Gastrocnemius medialis (tissue), 4 donors: ENCODE measurements at regions not wholly inside any gene's neighbourhood (a gene's known extent, or its start where the extent isn't known, plus 50 kb on each side); places are given as distances from the start of the nearest gene placed in this dataset.

Experiments
- ATAC-seq, 2 donors: fragments of 150-250 bp; one replicate each; pipeline ENCODE4 v1.9.1; 2016
- DNase-seq, 2 donors: peaks; one replicate each; pipeline ENCODE4 v3.0.0-alpha.2; 2019
- H3K27ac ChIP-seq, 4 donors: fragments of 200-600 bp; sonication (generic); 1 replicate in 1 of 4; 2 replicates in 3 of 4; pipeline ENCODE4 v1.5.1; 2016 to 2018; ENCODE audit warnings: mild to moderate bottlenecking in 2 of 4, moderate library complexity in 1 of 4
- H3K27me3 ChIP-seq, 3 donors: fragments of 200-600 bp; sonication (generic) in 2 of 3; 1 replicate in 1 of 3; 2 replicates in 2 of 3; pipeline versions ENCODE4 v1.5.1 to v1.6.0; 2016 to 2019; ENCODE audit warnings: mild to moderate bottlenecking in 1 of 3, moderate library complexity in 1 of 3
- H3K36me3 ChIP-seq, 2 donors: fragments of 200-600 bp; sonication (generic) in 1 of 2; one replicate each; pipeline ENCODE4 v1.5.1; 2017 to 2018
- H3K4me1 ChIP-seq, 2 donors: fragments of 200-600 bp; sonication (generic) in 1 of 2; one replicate each; pipeline ENCODE4 v1.5.1; 2016 to 2017; ENCODE audit warnings: mild to moderate bottlenecking in 2 of 2
- H3K4me3 ChIP-seq, 4 donors: fragments of 200-600 bp; sonication (generic) in 3 of 4; 1 replicate in 1 of 4; 2 replicates in 3 of 4; pipeline ENCODE4 v1.5.1; 2016 to 2019; ENCODE audit warnings: mild to moderate bottlenecking in 2 of 4
- H3K9me3 ChIP-seq, 3 donors: fragments of 200-600 bp; sonication (generic) in 2 of 3; 1 replicate in 1 of 3; 2 replicates in 2 of 3; pipeline ENCODE4 v1.5.1; 2016 to 2019
- POLR2A ChIP-seq, 2 donors: fragments of 450-650 bp; IDR thresholded peaks; one replicate each; pipeline ENCODE4 v1.6.1; 2017; ENCODE audit warnings: antibody characterized with exemption in 2 of 2, mild to moderate bottlenecking in 2 of 2, moderate library complexity in 2 of 2
- in situ Hi-C, 4 donors: fragments of 200-750 bp; cut with MboI; loops; one replicate each; pipeline versions ENCODE4 v1.15.0 to v1.8.0; 2017; ENCODE audit warnings: low sequenced_read_pairs in 4 of 4
- intact Hi-C: fragments of 100-400 bp; cut with DNase I; formaldehyde crosslinking; loops from one replicate; pipeline ENCODE4 v1.15.1; 2023; ENCODE audit warnings: low total_unique reads
- TF ChIP-seq, protein P1 (sequence below), 5 experiments: fragments of 450-650 bp in 3 of 5; fragments of 200-600 bp in 2 of 5; sonication (generic) in 2 of 5; IDR thresholded peaks in 4 of 5; conservative IDR thresholded peaks in 1 of 5; 1 replicate in 4 of 5; 2 replicates in 1 of 5; pipeline ENCODE4 v1.5.1; 2016 to 2019; ENCODE audit warnings: antibody characterized with exemption in 5 of 5, mild to moderate bottlenecking in 3 of 5, moderate library complexity in 3 of 5

GRCh38 chr15:46589088-46589487 lies 954.3 kb downstream of the SQOR start:
- in situ Hi-C loops (no loop called here), intact Hi-C loops (no loop called here)
- ATAC-seq: no peak
- no peaks in the 10 kb centered on the region for H3K4me1 ChIP-seq
- no peak for DNase-seq
- H3K27me3 ChIP-seq: no peaks in the 10 kb centered on the region
- H3K36me3 ChIP-seq: no peaks in the 10 kb centered on the region
- H3K27ac ChIP-seq: no peak overlapping the region
- TF ChIP-seq, protein P1, sequence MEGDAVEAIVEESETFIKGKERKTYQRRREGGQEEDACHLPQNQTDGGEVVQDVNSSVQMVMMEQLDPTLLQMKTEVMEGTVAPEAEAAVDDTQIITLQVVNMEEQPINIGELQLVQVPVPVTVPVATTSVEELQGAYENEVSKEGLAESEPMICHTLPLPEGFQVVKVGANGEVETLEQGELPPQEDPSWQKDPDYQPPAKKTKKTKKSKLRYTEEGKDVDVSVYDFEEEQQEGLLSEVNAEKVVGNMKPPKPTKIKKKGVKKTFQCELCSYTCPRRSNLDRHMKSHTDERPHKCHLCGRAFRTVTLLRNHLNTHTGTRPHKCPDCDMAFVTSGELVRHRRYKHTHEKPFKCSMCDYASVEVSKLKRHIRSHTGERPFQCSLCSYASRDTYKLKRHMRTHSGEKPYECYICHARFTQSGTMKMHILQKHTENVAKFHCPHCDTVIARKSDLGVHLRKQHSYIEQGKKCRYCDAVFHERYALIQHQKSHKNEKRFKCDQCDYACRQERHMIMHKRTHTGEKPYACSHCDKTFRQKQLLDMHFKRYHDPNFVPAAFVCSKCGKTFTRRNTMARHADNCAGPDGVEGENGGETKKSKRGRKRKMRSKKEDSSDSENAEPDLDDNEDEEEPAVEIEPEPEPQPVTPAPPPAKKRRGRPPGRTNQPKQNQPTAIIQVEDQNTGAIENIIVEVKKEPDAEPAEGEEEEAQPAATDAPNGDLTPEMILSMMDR (IDR thresholded peaks at IDR 0.05 in 4 of 5, conservative IDR thresholded peaks at IDR 0.05 in 1 of 5): no peak
- TF ChIP-seq POLR2A (IDR thresholded peaks at IDR 0.05): no peak
- H3K4me3 ChIP-seq: no peak overlapping the region
- no peaks in the 10 kb centered on the region for H3K9me3 ChIP-seq

GRCh38 chr15:46591462-46591861 lies 956.6 kb downstream of the SQOR start:
- no peak overlapping the region for H3K27ac ChIP-seq
- no peaks in the 10 kb centered on the region for H3K27me3 ChIP-seq
- no peaks in the 10 kb centered on the region for H3K4me1 ChIP-seq
- no peaks in the 10 kb centered on the region for H3K9me3 ChIP-seq
- no peaks in the 10 kb centered on the region for H3K36me3 ChIP-seq
- TF ChIP-seq, protein P1 (IDR thresholded peaks at IDR 0.05 in 4 of 5, conservative IDR thresholded peaks at IDR 0.05 in 1 of 5): no peak
- TF ChIP-seq POLR2A (IDR thresholded peaks at IDR 0.05): no peak
- DNase-seq (no peak), ATAC-seq (no peak)
- in situ Hi-C loops: no loop called here
- intact Hi-C loops: no loop called here
- no peak overlapping the region for H3K4me3 ChIP-seq

DNA sequence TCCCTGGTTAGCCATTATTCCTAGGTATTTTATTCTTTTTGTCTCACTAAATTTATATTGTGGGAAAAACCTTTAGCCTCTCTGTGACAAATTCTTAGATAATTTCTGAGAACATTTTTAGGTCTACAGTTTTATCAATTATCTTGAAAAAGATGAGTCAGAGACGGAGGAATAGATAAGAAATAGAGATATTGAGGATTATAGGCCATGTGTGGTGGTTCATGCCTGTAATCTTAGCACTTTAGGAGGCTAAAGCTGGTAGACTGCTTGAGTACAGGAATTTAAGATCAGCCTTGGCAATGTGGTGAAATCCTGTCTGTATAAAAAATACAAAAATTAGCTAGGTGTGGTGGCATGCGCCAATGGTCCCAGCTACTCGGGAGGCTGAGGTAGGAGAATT lies 960.2 kb downstream of the SQOR start:
- in situ Hi-C loops: no loop called here
- TF ChIP-seq, protein P1 (IDR thresholded peaks at IDR 0.05 in 4 of 5, conservative IDR thresholded peaks at IDR 0.05 in 1 of 5): no peak
- TF ChIP-seq POLR2A (IDR thresholded peaks at IDR 0.05): no peak
- no peaks in the 10 kb centered on the region for H3K9me3 ChIP-seq

DNA sequence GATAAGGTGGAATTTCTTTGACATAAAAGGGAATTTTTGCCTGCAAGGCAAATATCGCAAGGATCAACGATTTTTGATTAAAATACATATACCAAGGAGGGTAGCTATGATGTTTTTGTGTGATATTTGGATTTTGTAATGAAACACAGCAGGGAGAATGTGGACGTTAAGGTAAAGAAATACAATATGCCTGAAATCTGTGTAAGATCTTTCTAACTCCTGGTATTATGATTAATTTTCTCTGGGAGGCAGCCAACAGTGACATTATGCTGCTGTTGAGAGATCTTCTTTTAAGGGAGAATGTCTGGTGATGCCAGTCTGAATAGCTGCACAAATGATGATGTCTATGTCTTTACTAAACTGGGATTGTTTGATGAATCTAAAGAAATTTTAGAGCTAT lies 972.2 kb downstream of the SQOR start:
- in situ Hi-C loops (no loop called here), intact Hi-C loops (no loop called here)
- H3K27ac ChIP-seq: no peak overlapping the region
- no peaks in the 10 kb centered on the region for H3K27me3 ChIP-seq
- no peaks in the 10 kb centered on the region for H3K4me1 ChIP-seq
- H3K36me3 ChIP-seq: no peaks in the 10 kb centered on the region
- no peaks in the 10 kb centered on the region for H3K9me3 ChIP-seq
- no peak overlapping the region for H3K4me3 ChIP-seq
- TF ChIP-seq, protein P1 (IDR thresholded peaks at IDR 0.05 in 4 of 5, conservative IDR thresholded peaks at IDR 0.05 in 1 of 5): no peak
- no peak for TF ChIP-seq POLR2A (IDR thresholded peaks at IDR 0.05)
- DNase-seq: no peak
- no peak for ATAC-seq

More for the DNA sequence above, 960.2 kb downstream of the SQOR start:
- Histone ChIP-seq H3K27ac (no peak overlapping the region), H3K4me1 (no peaks in the 10 kb centered on the region), H3K27me3 (no peaks in the 10 kb centered on the region), H3K4me3 (no peak overlapping the region), H3K36me3 (no peaks in the 10 kb centered on the region)
- intact Hi-C loops: no loop called here
- ATAC-seq (no peak), DNase-seq (no peak)

GRCh38 chr15:46616033-46616432 lies 981.2 kb downstream of the SQOR start:
- H3K4me3 ChIP-seq: no peak overlapping the region
- no peaks in the 10 kb centered on the region for H3K27me3 ChIP-seq
- intact Hi-C loops (no loop called here), in situ Hi-C loops (no loop called here)
- TF ChIP-seq POLR2A (IDR thresholded peaks at IDR 0.05): no peak
- TF ChIP-seq, protein P1 (IDR thresholded peaks at IDR 0.05 in 4 of 5, conservative IDR thresholded peaks at IDR 0.05 in 1 of 5): no peak
- ATAC-seq: no peak
- no peak overlapping the region for H3K27ac ChIP-seq
- no peak for DNase-seq
- no peaks in the 10 kb centered on the region for H3K9me3 ChIP-seq
- H3K4me1 ChIP-seq: no peaks in the 10 kb centered on the region
- H3K36me3 ChIP-seq: no peaks in the 10 kb centered on the region
